ENCODE measurements at regions not wholly inside any gene's neighbourhood (a gene's known extent, or its start where the extent isn't known, plus 50 kb on each side); places are given as distances from the start of the nearest gene placed in this dataset.
A peak's percentile ranks its signal among the peaks of the same experiment; 100 is the strongest.
"Not testable (repeated sequence)": the region's sequence is repeated elsewhere in the genome, so short reads cannot be mapped to it uniquely, and the experiment has no call there.

DNA sequence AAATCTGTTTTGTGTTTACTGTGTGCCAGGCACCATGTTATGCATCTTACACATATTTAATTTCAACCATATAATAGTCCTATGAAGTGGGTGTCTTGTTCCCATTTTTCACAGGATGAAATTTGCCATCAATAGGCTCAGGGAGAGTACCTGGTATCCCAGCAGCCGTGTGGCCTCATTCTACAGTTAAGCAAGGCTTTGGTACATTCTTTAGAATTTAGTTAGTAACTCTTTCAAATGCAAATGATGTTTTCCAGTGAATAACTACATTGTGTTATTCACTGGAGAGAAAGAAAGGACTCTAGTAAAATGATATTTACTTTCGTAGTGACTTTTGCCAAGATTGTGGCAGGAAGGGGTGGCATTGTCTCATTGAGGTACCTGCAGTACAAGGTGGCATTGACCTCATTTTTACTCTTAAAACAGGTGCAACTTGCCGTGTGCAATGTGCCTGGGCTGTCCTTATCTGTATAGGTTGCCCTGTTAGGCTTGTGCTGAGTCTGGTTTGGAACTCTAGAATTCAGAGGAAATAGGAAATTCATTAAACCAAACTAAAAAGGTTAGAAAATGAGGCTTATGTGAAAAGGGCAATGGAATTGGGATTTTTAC lies 117.4 kb upstream of the NBPF8 start:
- H3K9me3 Mint-ChIP-seq; H3K4me3 Mint-ChIP-seq; H3K27me3 Mint-ChIP-seq; H3K36me3 Mint-ChIP-seq (ENCODE audit: low read depth); H3K4me1 Mint-ChIP-seq (ENCODE audit: low read depth); intact Hi-C loops (cut with micrococcal nuclease); H3K27ac Mint-ChIP-seq: not testable (repeated sequence)

DNA sequence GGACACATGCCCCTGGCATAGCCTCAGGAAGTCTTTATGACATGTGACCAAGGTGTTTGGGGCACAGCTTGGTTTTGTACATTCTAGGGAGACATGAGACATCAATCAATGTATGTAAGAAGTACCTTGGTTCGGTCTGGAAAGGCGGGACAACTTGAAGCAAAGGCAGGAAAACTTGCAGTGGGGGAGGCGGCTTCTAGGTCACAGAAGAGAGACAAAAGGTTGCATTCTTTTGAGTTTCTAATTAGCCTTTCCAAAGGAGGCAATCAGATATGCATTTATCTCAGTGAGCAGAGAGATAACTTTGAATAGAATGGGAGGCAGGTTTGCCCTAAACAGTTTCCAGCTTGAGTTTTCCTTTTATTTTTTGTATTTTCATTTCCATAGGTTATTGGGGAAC lies 113.8 kb upstream of the SEC22B start:
- H3K9me3 Mint-ChIP-seq; intact Hi-C loops (cut with micrococcal nuclease); H3K4me3 Mint-ChIP-seq; H3K27ac Mint-ChIP-seq; H3K36me3 Mint-ChIP-seq (ENCODE audit: low read depth); H3K27me3 Mint-ChIP-seq; H3K4me1 Mint-ChIP-seq (ENCODE audit: low read depth): not testable (repeated sequence)

- H3K9me3 Mint-ChIP-seq; H3K36me3 Mint-ChIP-seq (ENCODE audit: low read depth); H3K4me1 Mint-ChIP-seq (ENCODE audit: low read depth); H3K27ac Mint-ChIP-seq; intact Hi-C loops (cut with micrococcal nuclease); H3K27me3 Mint-ChIP-seq; H3K4me3 Mint-ChIP-seq: not testable (repeated sequence)
Measured at GRCh38 chr1:120289601-120290074, 113.3 kb upstream of the SEC22B start.

DNA sequence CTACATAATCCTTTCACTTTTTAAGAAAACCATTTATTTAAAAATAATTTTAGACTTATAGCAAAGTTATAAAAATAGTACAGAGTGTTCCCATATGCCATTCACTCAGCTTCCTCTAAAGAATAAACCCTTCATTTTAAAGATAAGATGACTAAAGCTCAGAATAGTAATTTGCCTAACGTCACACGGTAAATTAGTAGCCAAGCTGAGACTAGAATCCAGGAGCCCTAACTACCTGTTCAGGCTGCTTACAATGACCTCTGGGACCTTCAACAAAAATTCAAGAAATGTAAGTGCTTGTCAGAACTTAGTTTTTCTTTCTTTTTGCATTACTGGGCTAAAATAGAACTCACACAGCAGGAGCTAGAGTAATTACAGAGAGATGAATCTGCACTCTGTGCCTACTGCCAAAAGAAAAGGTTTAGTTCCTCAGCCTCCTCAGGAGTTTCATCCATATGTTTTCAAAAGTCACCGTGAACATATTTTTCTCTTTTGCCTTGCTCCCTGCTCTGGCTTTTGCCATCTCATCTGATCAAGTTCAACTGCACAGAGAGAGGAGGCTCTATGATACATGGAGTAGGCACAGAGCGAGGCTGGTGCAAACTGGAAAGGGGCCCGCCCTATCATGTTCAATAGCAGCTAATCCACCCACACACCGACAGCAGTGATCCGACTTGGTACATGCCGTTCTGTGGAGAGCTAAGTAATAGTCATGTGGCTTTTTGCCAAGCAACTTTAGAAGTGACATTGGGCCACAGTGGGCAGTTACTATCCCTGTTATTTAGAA lies 112.7 kb upstream of the SEC22B start:
- H3K9me3 Mint-ChIP-seq; intact Hi-C loops (cut with micrococcal nuclease); H3K4me1 Mint-ChIP-seq (ENCODE audit: low read depth); H3K4me3 Mint-ChIP-seq; H3K27me3 Mint-ChIP-seq; H3K36me3 Mint-ChIP-seq (ENCODE audit: low read depth); H3K27ac Mint-ChIP-seq: not testable (repeated sequence)

DNA sequence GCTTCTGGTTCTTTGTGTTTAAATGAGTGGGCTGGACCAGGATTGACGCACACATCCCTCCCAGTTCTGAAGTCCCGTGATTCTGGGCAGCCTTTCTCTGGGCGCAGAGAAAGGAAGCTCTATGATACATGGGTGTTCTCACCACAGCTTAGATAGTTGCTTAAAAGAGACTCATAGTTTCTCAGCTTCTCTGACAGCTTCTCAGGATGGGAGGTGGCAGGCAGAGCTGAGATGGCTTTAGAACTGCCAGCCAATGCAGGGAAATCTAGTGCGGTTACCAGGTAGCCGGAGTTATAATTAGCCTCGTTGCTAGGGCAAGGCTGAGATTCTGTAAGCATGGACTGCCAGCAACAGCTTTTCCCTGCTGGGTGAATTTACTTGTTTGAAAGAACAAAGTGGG lies 111.8 kb upstream of the SEC22B start:
- H3K4me1 Mint-ChIP-seq (ENCODE audit: low read depth); H3K27ac Mint-ChIP-seq; H3K27me3 Mint-ChIP-seq; H3K4me3 Mint-ChIP-seq; H3K36me3 Mint-ChIP-seq (ENCODE audit: low read depth); H3K9me3 Mint-ChIP-seq; intact Hi-C loops (cut with micrococcal nuclease): not testable (repeated sequence)

- H3K4me1 Mint-ChIP-seq (ENCODE audit: low read depth); H3K27ac Mint-ChIP-seq; intact Hi-C loops (cut with micrococcal nuclease); H3K9me3 Mint-ChIP-seq; H3K36me3 Mint-ChIP-seq (ENCODE audit: low read depth); H3K4me3 Mint-ChIP-seq; H3K27me3 Mint-ChIP-seq: not testable (repeated sequence)
Measured at GRCh38 chr1:120282744-120283464, 106.6 kb upstream of the SEC22B start.

GRCh38 chr1:120278259-120278610 lies 101.9 kb upstream of the SEC22B start:
- H3K4me3 Mint-ChIP-seq; intact Hi-C loops (cut with micrococcal nuclease); H3K9me3 Mint-ChIP-seq; H3K27me3 Mint-ChIP-seq; H3K36me3 Mint-ChIP-seq (ENCODE audit: low read depth); H3K4me1 Mint-ChIP-seq (ENCODE audit: low read depth); H3K27ac Mint-ChIP-seq: not testable (repeated sequence)

GRCh38 chr1:120277428-120278258 lies 101.3 kb upstream of the SEC22B start:
- not testable (repeated sequence) for H3K36me3 Mint-ChIP-seq (ENCODE audit: low read depth)

GRCh38 chr1:120276710-120277109 lies 100.4 kb upstream of the SEC22B start:
- intact Hi-C loops (cut with micrococcal nuclease); H3K4me1 Mint-ChIP-seq (ENCODE audit: low read depth); H3K36me3 Mint-ChIP-seq (ENCODE audit: low read depth); H3K27ac Mint-ChIP-seq; H3K9me3 Mint-ChIP-seq; H3K27me3 Mint-ChIP-seq; H3K4me3 Mint-ChIP-seq: not testable (repeated sequence)

More at GRCh38 chr1:120277428-120278258, 101.3 kb upstream of the SEC22B start:
- intact Hi-C loops (cut with micrococcal nuclease); H3K27me3 Mint-ChIP-seq; H3K4me3 Mint-ChIP-seq; H3K4me1 Mint-ChIP-seq (ENCODE audit: low read depth); H3K27ac Mint-ChIP-seq; H3K9me3 Mint-ChIP-seq: not testable (repeated sequence)

DNA sequence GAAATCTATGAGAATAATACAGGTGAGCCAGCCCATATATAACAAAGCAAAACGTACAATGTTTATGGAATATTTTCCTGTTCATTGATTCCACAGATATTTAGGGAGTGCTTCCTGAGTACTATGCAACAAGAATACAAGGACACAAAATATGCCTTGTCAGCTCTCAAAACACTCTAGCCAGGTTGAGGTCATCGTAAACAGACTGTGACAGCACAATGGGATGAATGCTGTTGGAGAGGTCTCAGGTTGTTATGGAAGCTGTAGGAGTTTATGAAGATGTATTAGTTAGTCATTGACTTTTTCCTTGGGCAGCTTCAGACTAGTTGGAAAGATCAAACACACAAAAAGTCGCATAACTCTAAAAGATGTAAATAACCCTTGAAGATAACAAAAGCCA lies 98.1 kb upstream of the SEC22B start:
- not testable (repeated sequence) for H3K27me3 Mint-ChIP-seq

GRCh38 chr1:120273363-120273762 lies 97.0 kb upstream of the SEC22B start:
- H3K27ac Mint-ChIP-seq = peak overlapping the region; percentile 61
- H3K4me3 Mint-ChIP-seq; H3K36me3 Mint-ChIP-seq (ENCODE audit: low read depth); H3K27me3 Mint-ChIP-seq; H3K4me1 Mint-ChIP-seq (ENCODE audit: low read depth); intact Hi-C loops (cut with micrococcal nuclease); H3K9me3 Mint-ChIP-seq: not testable (repeated sequence)

More for the DNA sequence above, 98.1 kb upstream of the SEC22B start:
- H3K9me3 Mint-ChIP-seq; H3K4me1 Mint-ChIP-seq (ENCODE audit: low read depth); H3K27ac Mint-ChIP-seq; H3K4me3 Mint-ChIP-seq; H3K36me3 Mint-ChIP-seq (ENCODE audit: low read depth); intact Hi-C loops (cut with micrococcal nuclease): not testable (repeated sequence)

- H3K4me3 Mint-ChIP-seq; H3K36me3 Mint-ChIP-seq (ENCODE audit: low read depth); H3K4me1 Mint-ChIP-seq (ENCODE audit: low read depth); H3K27me3 Mint-ChIP-seq; intact Hi-C loops (cut with micrococcal nuclease); H3K27ac Mint-ChIP-seq; H3K9me3 Mint-ChIP-seq: not testable (repeated sequence)
Measured at GRCh38 chr1:120272242-120272641, 95.9 kb upstream of the SEC22B start.

DNA sequence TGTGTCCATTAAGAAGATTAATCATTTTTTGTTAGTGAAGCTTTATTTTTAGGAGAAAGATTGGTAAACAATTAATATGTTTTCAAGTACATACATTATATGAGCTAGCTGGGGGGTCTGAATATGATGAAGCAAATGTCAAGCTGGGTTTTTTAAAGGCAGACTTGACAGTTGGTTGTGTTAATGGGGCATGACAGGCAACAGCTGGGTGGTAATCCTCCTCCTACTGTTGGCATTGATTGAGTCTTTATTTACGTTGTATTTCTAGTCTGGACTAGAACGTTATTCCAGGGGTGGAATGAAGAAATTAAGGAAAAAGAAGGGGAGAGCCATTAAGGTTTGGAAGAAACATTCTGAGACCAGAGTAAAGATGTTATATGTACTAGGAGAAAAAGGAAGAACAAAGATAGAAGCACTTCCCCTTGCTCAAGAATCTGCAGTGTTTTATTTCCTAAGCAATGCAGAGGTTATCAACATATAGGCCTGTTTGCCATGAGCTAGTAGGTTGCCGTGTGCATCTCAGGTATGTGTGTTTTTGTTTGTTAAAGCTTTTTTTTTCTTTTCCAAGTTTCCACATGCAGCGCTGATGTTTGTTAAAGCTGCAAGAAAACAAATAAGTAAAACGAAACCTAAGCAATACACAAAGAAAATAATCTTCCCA lies 95.4 kb upstream of the SEC22B start:
- H3K4me1 Mint-ChIP-seq (ENCODE audit: low read depth); H3K4me3 Mint-ChIP-seq: not testable (repeated sequence)

More for the DNA sequence above, 95.4 kb upstream of the SEC22B start:
- H3K27me3 Mint-ChIP-seq; H3K9me3 Mint-ChIP-seq; intact Hi-C loops (cut with micrococcal nuclease); H3K36me3 Mint-ChIP-seq (ENCODE audit: low read depth); H3K27ac Mint-ChIP-seq: not testable (repeated sequence)

Data from dendritic cell treated with granulocyte-macrophage colony-stimulating factor and Interleukin-4, amounts not matched to agents 40 ng/mL and 50 ng/mL, for 4 days (primary cell).